ENCODE measurements at regions not wholly inside any gene's neighbourhood (a gene's known extent, or its start where the extent isn't known, plus 50 kb on each side); places are given as distances from the start of the nearest gene placed in this dataset.

DNA sequence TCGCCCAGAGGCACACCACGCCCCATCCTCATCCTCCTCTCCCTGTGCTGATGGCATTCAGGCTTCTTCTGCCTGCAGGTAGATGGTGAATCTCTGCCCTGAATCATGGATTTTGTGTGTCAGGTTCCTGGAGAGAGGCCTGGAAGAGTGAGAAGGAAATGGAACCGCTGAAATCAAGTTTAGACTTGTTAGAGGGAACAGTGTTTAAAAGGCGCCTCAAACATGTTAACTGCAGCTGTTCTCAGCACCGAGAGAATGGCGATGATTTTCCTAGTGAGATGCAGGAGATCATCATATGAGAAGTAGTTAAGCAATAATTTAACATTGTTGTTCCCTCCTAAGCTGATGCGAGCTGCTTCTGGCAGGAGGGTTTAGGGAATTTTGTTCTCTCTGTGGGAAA, 744.4 kb upstream of the EEF2KMT start:
- TF ChIP-seq CTCF (conservative IDR thresholded peaks at IDR 0.05; ENCODE audit: low read depth, low read length) (no peak), EZH2 (IDR thresholded peaks at IDR 0.05; ENCODE audit: low read length, unreplicated experiment) (no peak), EZH2phosphoT487 (IDR thresholded peaks at IDR 0.05; ENCODE audit: borderline replicate concordance, low read length) (no peak)
